GM18502 (cell line): ENCODE measurements at regions not wholly inside any gene's neighbourhood (a gene's known extent, or its start where the extent isn't known, plus 50 kb on each side); places are given as distances from the start of the nearest gene placed in this dataset.

Experiments
- ATAC-seq: cut with Tn5 transposase; IDR thresholded peaks from one replicate; pipeline ENCODE4 v1.9.1; 2021; ENCODE audit warnings: mild to moderate bottlenecking; ENCODE audit not compliant: unreplicated experiment, poor library complexity

DNA sequence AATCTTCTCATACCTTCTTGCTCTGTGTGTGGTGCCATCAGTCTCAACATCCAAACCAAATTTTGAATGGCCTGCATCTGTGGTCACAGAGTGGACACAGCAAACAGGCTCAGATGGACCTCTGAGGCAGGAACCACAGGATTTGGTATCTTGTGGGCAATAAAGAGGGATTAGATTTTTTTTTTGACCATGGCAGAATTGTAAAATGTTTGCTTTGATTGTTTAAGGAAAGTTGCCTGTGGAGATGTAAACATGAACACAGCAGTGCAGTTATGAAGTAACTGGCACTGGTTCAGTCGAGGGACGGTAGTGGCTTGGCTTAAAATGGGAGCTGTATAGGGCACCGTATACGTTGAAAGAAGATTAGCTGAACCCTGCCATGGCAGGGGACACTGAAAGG lies 464.7 kb downstream of the SH2D4B start:
- no peak for ATAC-seq

DNA sequence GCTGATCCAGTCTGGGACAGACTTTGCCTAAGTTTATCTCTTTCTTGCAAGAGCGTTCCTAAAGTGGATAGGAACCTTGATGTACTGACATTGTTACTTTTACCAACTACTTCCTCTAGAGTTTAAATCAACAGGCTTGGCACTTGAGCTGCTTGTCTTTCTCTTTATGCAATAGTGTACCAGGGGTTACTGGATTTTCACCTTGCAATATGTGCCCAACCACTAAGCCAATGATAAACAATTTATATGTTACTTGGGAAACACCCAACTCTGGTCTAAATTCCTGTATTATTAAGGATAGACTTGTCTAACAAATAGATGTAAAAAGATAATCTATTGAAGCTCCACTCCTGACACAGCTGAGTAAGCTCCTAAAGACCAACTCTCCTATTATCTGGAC lies 470.2 kb downstream of the SH2D4B start:
- ATAC-seq, result no peak

DNA sequence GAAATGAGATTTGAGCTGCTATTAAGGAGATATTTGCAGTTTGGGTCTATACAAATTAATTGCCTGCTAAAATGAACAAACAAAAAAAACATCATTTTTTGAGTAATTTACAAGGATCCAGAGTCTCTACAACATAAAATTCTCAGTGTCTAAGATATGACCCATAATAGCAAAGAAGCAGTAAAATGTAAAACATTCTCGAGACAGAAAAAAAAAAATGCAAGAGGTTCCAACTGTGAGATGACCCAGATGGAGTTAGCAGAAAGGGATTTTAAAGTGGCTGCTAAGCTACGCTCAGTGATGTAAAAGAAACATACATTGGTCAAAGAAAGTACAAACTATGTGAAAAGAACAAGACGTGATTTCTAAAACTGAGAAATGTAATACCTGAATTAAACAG lies 471.0 kb downstream of the SH2D4B start:
- no peak for ATAC-seq

DNA sequence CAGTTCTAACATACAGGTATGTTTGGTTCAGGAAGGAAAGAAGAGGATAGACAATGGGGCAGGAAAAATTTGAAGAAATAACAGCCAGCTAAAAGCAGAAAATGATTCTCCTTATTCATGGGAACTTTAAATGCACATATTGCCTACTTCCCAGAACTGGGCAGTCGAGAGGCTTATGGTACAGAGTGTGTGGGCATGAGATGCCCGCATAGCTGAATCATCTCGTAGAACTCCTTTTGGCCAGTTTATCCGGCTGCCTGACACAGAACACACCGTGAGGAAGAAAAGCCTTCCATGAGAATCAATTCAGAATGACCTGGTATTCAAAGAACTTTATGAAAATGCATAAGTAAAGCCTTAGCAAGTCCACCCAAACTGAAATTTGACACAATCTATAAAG lies 471.6 kb downstream of the SH2D4B start:
- ATAC-seq, result no peak

DNA sequence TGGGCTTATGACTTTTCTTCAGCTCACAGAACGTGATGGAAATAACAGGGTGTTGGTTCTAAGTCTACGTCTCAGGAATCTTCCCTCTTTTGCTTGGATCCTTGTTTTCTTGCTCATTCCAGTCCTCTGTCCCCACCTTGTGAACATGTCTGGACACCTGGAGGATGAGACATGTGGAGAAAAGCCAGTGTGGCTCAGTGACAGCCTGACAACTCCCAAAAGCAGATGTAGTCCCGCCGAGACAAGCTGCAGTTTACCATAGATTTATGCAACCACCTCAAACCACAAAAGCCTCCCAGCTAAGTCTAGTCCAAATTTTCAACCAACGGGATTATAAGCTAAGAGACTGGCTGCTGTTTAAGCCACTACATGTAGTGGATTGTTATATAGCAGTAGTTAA lies 476.1 kb downstream of the SH2D4B start:
- ATAC-seq, result no peak

DNA sequence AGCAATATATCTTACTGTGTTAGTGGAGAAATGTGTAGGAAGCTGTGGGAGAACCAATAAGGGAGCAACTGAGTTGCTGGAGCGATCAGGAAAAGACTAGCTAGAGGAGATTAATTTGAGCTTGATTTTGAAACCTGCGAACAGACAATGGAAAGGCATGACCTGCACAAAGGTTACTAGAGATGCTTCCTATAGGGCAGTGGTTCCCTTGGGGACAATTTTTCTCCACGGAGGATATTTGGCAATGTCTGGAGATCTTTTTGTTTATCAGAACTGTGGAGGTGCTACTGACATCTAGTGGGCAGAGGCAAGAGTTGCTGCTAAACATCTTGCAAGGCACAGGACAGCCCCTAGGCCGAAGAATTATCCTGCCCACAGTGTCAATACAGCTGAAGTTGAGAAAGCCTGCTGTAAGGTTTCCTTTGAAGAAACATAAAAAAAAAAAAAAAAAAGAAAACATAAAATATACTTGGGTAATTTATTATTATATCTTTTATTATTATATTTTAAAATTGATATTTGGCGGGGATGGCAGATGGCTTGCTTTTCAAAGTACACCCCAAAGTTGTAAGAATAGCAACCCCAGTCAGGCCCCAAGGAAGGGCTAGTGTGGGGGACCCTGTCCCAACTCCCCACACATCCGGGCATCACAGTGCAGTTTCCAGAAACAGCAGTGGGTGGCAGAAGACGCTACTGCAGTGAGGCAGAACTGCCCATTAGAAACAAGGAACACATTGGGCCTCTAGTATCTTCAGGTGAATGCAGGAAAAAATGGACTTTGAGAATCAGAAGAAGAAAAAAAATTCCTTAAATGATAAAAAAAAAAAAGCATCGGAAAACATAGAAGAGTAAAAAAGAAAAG lies 481.6 kb downstream of the SH2D4B start:
- peak; percentile 87 for ATAC-seq

DNA sequence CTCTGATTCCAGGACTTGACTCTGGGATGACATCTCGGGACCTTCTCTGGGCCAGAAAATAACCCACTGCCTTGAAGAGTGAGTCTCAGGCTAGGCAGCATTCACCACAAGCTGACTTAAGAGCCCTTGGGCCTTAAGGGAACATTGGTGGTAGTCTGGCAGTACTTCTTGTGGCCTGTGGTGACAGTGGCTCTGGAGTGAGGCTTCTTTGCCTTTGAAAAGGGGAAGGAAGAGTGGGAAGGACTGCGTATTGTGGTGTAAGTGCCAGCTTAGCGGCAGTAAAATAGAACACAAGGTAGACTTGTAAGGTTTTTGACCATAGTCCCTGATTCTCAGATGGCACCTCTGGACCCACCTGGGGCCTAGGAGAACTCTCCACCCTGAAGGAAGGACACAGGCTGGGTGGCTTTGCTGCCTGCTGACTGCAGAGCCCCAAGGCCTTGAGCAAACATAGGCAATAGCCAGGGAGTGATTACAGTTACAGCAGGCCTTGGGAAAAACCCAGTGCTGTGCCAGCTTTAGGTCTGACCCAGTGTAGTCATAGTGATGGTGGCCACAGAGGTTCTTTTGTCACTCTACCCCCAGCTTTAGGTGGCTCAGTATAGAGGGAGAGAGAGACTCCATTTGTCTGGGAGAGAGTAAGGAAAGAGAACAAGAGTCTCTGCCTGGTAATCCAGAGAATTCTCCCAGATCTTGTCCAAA lies 483.9 kb downstream of the SH2D4B start:
- peak; percentile 50 for ATAC-seq

DNA sequence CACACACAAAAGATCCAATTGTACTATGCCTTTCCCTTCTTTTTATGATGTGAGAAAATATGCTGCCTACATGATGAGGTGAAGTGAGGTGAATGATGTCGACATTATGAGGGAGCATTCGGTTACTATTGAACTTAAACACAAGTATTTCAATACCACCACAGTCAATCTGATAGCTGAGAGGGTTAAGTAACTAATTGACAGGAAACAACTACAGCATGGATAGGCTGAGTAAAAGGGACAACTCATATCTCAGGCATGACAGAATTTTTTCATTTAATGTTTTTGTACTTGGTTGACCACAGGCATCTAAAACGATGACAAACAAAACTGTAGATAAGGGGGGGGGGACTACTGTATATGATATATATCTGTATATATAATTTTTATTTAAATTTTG lies 488.9 kb downstream of the SH2D4B start:
- ATAC-seq, result no peak

DNA sequence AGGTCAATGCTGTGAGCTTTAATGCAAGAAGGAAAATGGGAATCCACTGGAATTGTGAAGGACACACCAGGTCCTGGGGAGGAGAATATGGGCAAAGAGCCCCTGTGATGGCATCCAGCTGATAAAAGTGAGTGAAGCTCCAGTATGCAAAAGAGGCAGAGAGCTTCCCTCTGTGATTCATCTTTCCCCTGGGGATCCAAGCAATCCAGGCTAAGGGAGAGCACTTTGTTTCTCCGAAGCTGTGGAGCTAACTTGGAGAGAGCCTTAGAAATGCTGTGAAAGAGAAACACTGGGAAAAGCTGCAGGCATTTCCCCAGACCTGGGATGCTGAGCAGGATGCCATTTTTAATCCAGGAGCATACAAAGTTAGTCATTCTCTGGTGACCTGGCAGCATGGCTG lies 489.5 kb downstream of the SH2D4B start:
- no peak for ATAC-seq

DNA sequence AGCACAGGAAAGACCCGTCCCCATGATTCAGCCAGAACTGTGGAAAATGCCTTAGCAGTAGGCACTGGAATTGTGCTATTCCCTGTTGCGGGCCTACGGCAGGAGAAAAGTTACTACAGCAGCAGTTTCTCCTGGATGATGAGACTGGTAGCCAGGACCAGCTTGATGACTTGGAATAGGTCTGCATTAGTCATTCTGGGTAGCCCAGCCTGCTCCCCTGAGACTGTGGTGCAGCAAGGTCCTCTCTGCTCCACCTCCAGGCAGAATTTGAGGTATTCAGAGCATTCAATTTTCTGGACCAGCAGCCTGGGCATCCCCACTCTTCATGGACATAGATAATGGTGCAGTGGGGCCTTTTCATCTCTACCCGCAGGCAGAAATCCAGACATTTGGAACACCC lies 490.0 kb downstream of the SH2D4B start:
- no peak for ATAC-seq

DNA sequence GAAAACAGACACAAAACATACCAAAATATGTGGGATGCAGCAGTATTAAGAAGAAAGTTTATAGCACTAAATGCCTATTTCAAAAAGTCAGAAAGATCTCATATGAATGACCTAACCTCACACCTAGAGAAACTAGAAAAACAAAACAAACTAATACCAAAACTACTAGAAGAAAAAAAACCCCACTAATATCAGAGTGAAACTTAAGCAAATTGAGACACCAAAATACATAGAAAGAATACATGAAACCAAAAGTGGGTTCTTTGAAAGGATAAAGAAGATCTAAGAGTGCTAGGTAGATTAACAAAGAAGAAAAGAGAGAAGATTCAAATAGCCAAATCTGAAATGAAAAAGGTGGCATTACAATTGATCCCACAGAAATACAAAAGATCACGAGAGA lies 494.1 kb downstream of the SH2D4B start:
- peak; percentile 73 for ATAC-seq

DNA sequence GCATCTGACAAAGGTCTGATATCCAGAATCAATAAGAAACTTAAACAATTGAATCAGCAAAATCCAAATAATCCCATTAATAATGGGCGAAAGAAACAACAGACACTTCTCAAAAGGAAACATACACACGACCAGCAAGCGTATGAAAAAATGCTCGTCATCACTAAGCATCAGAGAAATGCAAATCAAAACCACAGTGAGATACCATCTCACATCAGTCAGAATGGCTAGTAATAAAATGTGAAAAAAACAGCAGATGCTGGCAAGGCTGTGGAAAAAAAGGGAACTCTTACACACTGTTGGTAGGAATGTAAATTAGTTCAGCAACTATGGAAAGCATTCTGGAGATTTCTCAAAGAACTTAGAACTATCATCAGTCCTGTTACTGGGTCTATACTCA lies 496.7 kb downstream of the SH2D4B start:
- ATAC-seq, result peak; percentile 34

DNA sequence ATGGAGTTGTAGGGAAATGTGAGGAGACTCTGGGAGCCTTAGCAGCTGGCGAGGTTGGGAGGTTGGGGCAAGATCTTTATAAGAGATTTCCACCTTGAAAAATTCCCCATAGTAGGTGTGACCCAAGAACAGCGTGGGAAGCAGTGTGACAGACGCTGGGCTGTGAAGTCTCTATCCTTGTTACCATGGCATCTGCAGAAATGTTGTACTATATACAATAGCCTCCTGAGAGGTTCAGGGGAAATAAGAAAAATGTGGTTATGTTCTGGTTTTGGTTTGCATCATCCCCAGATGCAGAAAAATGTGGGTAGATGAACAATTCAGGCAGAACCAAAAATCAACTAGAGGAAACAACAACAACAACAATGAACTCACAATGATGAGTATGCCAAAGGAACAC lies 498.6 kb downstream of the SH2D4B start:
- peak; percentile 87 for ATAC-seq

DNA sequence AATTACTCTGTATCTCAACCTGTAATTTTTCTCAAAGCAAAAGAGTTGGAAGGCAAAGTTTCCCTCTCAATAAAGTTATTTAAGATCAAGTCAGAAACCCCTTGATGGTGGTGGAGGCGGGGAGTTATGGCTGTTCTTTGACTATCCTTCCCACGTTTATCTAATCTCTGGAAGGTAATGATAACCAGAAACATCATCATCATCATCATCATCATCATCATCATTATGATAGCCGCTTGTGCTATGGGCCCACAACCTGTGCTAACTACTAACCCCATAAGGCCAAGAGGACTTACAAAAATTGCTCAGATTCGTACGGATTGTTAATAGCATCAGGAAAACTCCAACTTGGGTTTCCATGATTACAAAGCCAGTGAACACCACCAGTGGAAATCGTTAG lies 502.3 kb downstream of the SH2D4B start:
- no peak for ATAC-seq

DNA sequence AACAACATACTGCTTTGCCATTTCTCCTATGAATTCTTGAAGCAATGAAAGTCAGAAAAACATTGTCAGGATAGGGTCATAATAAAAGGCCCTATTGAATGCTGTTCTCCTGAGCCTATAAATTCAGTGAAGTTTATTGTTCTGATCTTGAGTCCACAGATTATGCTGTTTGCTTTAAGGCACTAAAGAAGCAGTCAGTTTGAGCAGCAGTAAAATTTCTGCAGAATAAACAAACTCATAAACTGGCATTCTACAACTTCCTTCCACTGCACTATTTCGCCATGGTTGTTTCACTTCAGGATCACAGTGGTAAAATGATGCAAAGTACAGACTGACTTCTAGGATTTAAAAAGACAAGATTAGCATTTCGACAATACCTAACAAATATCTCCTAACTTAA lies 503.2 kb downstream of the SH2D4B start:
- ATAC-seq, result no peak

DNA sequence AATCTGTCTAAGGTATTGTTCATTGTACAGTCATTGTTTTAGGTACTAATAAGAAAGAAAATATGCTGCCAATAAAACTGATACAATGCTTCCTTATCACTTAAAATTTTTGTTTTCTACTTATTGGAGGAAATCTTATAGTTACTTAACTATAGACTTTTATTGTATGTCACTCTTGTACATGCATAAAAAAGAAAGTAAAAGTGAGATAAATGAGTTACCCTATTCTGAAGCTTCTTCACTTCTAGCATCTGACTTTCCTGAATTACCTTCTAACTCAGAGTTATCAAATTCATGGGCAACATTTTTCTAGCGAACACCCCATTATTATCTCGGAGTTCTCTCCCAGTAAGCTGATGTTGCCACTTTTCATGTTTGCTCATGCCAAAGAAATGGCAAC lies 504.9 kb downstream of the SH2D4B start:
- no peak for ATAC-seq

DNA sequence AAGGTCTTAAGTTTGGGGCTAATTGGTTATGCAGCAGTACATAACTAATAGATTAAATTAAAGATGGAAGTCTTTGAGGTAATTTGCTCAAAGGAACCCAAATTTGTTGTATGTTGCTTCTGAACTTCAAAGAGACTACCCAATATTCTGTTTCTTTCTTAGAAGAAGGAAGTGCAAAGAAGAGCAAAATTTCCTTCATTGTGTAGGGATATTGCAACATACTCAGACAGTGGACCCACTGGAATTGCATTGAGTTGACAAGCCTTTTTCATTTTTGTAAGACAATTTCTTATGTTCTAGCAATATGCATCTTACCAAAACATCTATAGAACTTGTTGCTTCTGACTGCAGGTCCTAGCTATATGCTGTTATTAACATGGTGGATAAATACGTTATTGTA lies 527.8 kb downstream of the SH2D4B start:
- ATAC-seq, result no peak

DNA sequence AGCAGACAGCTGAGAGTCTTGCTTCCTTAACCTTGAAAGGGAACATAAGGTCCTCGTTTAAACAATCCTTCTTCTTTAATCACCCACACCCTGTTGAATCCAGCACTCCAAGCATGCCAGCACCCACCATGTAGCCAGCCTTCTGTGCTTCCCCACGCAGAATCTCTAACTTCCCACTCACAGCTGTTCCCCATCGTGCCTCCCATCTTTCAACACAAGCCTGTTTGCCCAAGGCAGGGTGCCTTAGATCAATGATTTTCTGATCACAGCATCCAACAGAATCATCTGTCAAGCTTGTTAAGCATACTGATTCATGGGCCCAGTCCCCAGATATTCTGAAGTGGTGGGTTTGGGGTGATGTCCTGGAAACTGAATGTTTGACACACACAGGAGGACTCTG lies 530.8 kb downstream of the SH2D4B start:
- ATAC-seq, result no peak

DNA sequence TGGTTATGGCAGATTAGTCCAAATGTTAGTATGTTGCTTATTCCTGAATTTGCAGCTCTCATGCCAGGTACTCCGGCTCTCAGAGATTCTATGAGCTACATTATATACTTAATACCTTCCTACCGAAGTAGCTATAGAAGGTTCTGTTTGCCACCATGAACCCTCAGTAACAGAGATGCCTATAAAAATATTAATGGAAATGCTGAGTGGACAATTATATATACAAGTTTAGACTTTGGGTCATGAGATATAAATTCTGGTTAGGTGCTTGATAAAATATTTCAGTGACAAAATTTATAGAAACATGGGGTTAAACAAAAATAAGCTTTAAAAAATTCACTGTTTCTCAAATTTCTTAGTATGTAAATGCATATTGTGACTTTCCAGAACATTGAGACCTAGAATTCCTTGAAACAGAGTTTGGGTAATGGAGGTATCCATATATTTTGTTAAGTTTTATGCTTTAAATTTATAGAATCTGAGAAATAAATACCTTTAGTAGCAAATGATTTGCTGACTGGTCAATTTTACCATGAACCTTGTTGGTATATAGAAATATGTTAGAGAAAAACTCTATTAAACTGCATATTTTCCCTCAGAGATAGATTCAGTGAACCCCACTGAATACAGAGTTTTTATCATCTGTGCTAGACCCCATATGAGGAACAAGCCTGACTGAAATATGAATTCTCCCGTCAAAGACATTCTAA lies 533.5 kb downstream of the SH2D4B start:
- no peak for ATAC-seq

DNA sequence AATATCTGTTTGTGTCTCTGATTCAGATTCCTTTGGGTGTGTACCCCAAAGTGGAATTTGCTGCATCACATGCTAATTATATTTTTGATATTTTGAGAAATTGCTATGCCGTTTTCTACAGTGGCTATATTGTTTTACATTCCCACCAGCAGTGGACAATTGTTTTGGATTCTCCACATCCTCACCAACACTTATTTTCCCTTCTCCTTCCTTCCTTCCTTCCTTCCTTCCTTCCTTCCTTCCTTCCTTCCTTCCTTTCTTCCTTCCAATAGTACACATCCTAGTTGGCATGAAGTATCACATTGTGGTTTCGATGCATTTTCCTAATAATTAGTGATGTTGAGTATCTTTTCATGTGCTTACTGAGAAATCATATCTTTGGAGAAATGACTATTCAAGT lies 535.5 kb downstream of the SH2D4B start:
- no peak for ATAC-seq

DNA sequence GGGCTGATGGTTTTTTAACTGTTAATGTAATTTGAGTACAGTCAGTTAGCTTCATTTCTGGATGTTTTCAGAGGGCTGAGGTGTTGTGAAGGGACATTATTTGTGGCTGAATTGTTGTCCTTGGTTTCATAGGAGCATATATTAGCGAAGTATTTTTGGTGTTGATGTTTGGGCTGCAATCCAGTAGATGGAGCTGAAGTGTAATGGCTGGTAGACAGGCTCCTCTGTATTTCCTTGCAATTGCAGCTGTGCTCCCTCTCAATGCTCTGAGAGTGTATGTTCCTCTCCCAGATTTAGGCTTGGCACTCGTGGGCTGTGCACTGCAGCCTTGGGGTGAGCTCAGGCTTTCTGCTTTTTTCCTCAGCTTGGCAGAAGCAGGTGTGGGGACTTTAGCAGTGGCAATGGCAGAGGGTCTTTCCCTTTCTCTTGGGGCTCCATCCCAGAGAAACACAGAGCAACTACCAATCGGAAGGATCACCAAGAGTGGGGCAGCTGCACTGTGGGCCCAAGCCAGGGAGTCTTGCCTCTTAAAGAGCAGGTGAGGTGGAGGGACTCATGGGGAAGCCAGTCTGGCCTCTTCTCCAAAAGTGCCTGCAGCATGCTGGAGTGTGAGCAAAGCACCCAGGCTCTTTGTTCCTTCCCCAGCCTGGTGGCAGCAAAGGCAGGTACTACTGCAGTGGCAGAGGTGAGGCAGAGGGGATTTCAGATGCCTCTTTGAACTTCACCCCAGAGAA lies 544.4 kb downstream of the SH2D4B start:
- peak; percentile 56 for ATAC-seq
